PC-9 (cell line): ENCODE measurements at regions not wholly inside any gene's neighbourhood (a gene's known extent, or its start where the extent isn't known, plus 50 kb on each side); places are given as distances from the start of the nearest gene placed in this dataset.

Experiments used
- CTCF ChIP-seq: fragments of 200-600 bp; sonication (generic); conservative IDR thresholded peaks from 2 replicates; pipeline ENCODE4 v1.6.1; 2017; ENCODE audit warnings: mixed run types, antibody characterized with exemption, mild to moderate bottlenecking, moderate library complexity
- EZH2 ChIP-seq: fragments of 200-600 bp; sonication (generic); IDR thresholded peaks from 2 replicates; pipeline ENCODE4 v1.8.0; 2017; ENCODE audit warnings: antibody characterized with exemption, low read depth

DNA sequence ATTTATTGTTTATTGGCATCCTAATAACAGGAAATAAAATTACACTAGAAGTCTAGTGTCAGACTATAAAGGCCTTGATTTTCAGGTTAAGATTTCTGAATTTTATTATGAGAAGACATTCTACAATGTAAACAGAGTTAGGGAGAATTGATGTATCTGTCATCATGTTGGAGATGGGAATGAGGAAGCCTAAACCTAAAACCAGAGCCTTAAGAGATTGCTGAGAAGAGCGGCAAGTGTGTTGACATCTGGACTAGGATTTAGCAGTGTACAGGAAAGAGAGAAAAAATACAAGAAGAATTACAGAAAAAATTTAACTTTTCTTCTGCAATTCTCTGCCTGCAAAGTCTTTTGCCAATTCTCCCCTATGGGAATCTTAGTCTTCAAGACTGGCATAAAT is 525.5 kb downstream of the NR2F1-AS1 start:
- no peak for TF ChIP-seq CTCF
- TF ChIP-seq EZH2: no peak
